Skin of body (tissue), 1 donor: ENCODE measurements at regions not wholly inside any gene's neighbourhood (a gene's known extent, or its start where the extent isn't known, plus 50 kb on each side); places are given as distances from the start of the nearest gene placed in this dataset.

Source experiments
- DNase-seq: peaks from one replicate; lab custom pipeline; 2025; lab: John Stamatoyannopoulos, UW

- no peak for DNase-seq
These were observed 486.6 kb downstream of the BRINP1 start for GRCh38 chr9:118882684-118883083.

GRCh38 chr9:118883411-118883810 is 485.8 kb downstream of the BRINP1 start:
- DNase-seq: no peak

- no peak for DNase-seq
These were observed 478.0 kb downstream of the BRINP1 start for GRCh38 chr9:118891213-118891612.

- DNase-seq: no peak
These were observed 472.8 kb downstream of the BRINP1 start for GRCh38 chr9:118896324-118897000.

- no peak for DNase-seq
These were observed 451.1 kb downstream of the BRINP1 start for GRCh38 chr9:118918180-118918579.

GRCh38 chr9:118928722-118929121 is 440.5 kb downstream of the BRINP1 start:
- DNase-seq: no peak

GRCh38 chr9:118929287-118929686 is 439.9 kb downstream of the BRINP1 start:
- DNase-seq: no peak

GRCh38 chr9:118931941-118932340 is 437.3 kb downstream of the BRINP1 start:
- no peak for DNase-seq

- DNase-seq: no peak
These were observed 430.7 kb downstream of the BRINP1 start for GRCh38 chr9:118938581-118938980.

GRCh38 chr9:118940473-118940872 is 428.8 kb downstream of the BRINP1 start:
- DNase-seq: no peak

GRCh38 chr9:118946669-118947068 is 422.6 kb downstream of the BRINP1 start:
- no peak for DNase-seq

GRCh38 chr9:118954857-118955256 is 414.4 kb downstream of the BRINP1 start:
- DNase-seq: no peak

GRCh38 chr9:118957585-118957984 is 411.6 kb downstream of the BRINP1 start:
- no peak for DNase-seq

- no peak for DNase-seq
These were observed 409.9 kb downstream of the BRINP1 start for GRCh38 chr9:118959366-118959765.

- DNase-seq: no peak
These were observed 407.4 kb downstream of the BRINP1 start for GRCh38 chr9:118961857-118962256.

GRCh38 chr9:118962426-118962825 is 406.8 kb downstream of the BRINP1 start:
- DNase-seq: no peak

- no peak for DNase-seq
These were observed 405.6 kb downstream of the BRINP1 start for GRCh38 chr9:118963674-118964073.

- no peak for DNase-seq
These were observed 401.3 kb downstream of the BRINP1 start for GRCh38 chr9:118967901-118968300.

- DNase-seq: no peak
These were observed 393.5 kb downstream of the BRINP1 start for GRCh38 chr9:118975736-118976135.

- no peak for DNase-seq
These were observed 393.1 kb downstream of the BRINP1 start for GRCh38 chr9:118976160-118976559.

GRCh38 chr9:118984607-118985006 is 384.6 kb downstream of the BRINP1 start:
- DNase-seq: no peak

- DNase-seq: peak; percentile 90
These were observed 383.4 kb downstream of the BRINP1 start for GRCh38 chr9:118985851-118986250.

- DNase-seq: no peak
These were observed 382.1 kb downstream of the BRINP1 start for GRCh38 chr9:118987167-118987566.

- no peak for DNase-seq
These were observed 378.3 kb downstream of the BRINP1 start for GRCh38 chr9:118990949-118991348.
